GM12872 (cell line): ENCODE measurements at regions not wholly inside any gene's neighbourhood (a gene's known extent, or its start where the extent isn't known, plus 50 kb on each side); places are given as distances from the start of the nearest gene placed in this dataset.

Experiments used
- CTCF ChIP-seq: IDR thresholded peaks from 3 replicates; pipeline ENCODE4 v1.5.1; 2011; ENCODE audit warnings: low read depth, mild to moderate bottlenecking, low read length, moderate library complexity; ENCODE audit not compliant: insufficient read depth

DNA sequence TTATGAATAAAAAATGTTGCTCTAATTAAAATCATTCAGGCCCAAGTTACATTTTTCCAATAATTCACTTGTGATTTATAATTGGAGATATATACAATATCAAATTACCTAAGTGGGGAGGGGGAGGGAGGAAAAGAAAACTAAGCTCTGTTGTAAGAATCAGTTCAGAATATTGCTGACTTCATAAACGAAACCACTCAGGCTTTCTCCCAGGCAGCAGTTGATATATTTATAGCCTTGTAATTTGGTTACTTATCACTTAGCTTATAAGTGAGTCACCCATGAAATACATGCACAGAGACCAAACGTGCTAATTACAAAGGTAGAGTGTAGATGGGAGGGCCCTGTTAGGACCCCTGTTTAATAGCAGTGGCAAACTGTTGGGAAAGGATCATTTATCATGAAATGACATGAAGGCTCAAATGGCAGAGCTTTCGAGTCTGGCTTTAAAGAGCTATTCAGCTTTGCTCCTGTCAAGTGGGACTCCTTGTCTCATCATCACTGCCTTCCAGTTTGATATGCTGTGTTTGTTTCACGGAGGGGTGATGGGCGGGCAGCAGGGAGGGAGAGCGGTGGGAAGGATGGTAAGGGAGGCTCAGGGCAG, 105.6 kb upstream of the PGRMC2 start:
- TF ChIP-seq CTCF = no peak

DNA sequence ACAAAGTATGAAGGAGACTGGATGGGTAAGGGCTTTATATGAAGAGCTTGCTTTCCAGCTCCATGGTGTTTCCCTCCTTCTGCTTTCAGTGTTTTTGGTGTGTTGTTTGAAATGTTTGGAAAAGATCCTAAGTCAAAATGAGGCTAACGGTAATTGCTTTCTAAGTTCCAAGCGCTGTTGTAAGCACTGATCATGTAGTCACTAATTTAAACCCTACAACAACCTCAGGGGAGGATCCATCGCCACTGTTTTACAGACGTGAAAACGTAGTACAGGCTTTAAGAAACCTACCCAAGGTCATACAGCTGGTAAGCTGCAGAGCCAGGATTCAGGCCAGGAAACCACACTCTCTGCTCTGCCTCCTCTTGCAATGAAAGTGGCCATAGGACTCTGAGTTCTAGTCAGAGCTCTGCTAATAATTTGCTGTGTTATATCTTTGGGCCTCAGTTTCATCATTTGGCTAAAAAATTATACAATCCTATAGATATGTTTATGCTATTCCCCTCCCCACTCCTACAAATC, 102.9 kb upstream of the PGRMC2 start:
- TF ChIP-seq CTCF = no peak

GRCh38 chr4:128388796-128389195, 101.2 kb upstream of the PGRMC2 start:
- TF ChIP-seq CTCF = no peak

- TF ChIP-seq CTCF = no peak
Observed at GRCh38 chr4:128388352-128388630, 100.7 kb upstream of the PGRMC2 start.

DNA sequence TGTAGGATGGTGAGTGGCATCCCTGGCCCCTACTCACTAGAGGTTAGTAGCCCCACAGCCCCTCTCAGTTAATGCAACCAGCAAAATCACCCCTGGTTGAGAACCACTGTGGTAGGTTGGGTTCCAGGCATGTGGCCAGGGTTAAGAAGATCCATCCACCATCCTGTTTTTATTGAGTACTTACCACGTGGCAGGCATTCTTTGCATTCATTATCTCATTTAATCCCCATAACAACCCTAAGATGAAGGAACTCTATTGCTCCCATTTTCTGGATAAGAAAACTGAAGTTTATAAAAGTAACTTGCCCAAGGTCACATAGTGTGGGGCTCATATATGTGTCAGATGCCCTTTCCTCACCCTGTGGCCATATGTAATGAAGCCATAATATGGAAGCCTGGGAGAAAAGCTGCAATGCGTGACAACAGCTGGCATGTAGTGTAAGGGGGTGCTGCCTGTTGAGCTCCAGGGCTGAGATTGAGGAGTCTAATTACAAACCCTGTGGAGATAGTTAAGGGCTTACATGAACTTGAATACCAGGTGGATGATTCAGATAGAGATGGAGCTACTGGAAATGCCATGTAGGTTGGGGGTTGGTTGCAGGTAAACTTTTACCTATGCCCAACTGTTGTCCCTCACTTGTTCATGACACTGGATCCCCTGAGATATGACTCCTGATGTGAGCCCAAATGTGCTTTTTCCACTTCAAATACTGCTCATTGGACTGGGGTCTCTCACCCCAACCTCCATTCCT, 100.2 kb upstream of the PGRMC2 start:
- TF ChIP-seq CTCF = no peak

GRCh38 chr4:128386761-128387599, 99.4 kb upstream of the PGRMC2 start:
- no peak for TF ChIP-seq CTCF

GRCh38 chr4:128385683-128386304, 98.2 kb upstream of the PGRMC2 start:
- TF ChIP-seq CTCF = peak; percentile 37; the same call in 1 of the 3 replicates
